ENCODE measurements at regions not wholly inside any gene's neighbourhood (a gene's known extent, or its start where the extent isn't known, plus 50 kb on each side); places are given as distances from the start of the nearest gene placed in this dataset.
"Not testable (repeated sequence)": the region's sequence is repeated elsewhere in the genome, so short reads cannot be mapped to it uniquely, and the experiment has no call there.

- in situ Hi-C loops (cut with HindIII; ENCODE audit: low pct_unique_long_range_greater_than_20kb, low sequenced_read_pairs), result no loop called here
- peak in 1 of 2 experiments; percentile 4 for DNase-seq (ENCODE audit: low read depth in 1 of 2, low spot score in 1 of 2)
- TF ChIP-seq JUND (IDR thresholded peaks at IDR 0.05; ENCODE audit: low read depth), result no peak
These were observed 1052.6 kb downstream of the REEP3 start for GRCh38 chr10:64573623-64574325.

- in situ Hi-C loops (cut with HindIII; ENCODE audit: low pct_unique_long_range_greater_than_20kb, low sequenced_read_pairs), result no loop called here
- no peak for TF ChIP-seq JUND (IDR thresholded peaks at IDR 0.05; ENCODE audit: low read depth)
- peak in 1 of 2 experiments; percentile 50 for DNase-seq (ENCODE audit: low read depth in 1 of 2, low spot score in 1 of 2)
These were observed 1053.2 kb downstream of the REEP3 start for GRCh38 chr10:64574371-64574770.

DNA sequence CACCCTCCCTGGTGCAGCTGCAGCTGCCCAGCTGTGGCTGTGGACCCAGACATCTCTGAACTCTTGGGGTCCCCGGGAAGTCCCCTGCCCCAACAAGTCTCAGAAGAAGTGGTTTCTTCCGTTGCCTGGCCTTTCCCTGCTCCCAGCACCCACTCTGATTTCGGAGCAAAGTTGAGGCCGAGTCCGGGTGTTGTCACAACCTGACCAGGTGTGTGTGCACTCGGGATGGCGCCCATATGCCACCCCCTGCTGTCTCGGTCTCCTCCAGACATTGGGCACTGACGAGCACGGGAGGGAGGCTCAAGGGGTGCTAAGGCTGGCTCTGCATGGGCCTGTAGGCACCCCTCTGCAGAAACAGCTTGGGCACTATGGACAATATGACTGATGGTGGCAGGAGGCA lies 1055.3 kb downstream of the REEP3 start:
- TF ChIP-seq JUND (IDR thresholded peaks at IDR 0.05; ENCODE audit: low read depth), result no peak
- DNase-seq (ENCODE audit: low read depth in 1 of 2, low spot score in 1 of 2), result no peak
- in situ Hi-C loops (cut with HindIII; ENCODE audit: low pct_unique_long_range_greater_than_20kb, low sequenced_read_pairs), result no loop called here

- DNase-seq (ENCODE audit: low read depth in 1 of 2, low spot score in 1 of 2); in situ Hi-C loops (cut with HindIII; ENCODE audit: low pct_unique_long_range_greater_than_20kb, low sequenced_read_pairs): not testable (repeated sequence)
These were observed 1057.6 kb downstream of the REEP3 start for GRCh38 chr10:64578757-64579156.

- TF ChIP-seq JUND (IDR thresholded peaks at IDR 0.05; ENCODE audit: low read depth), result no peak
- DNase-seq (ENCODE audit: low read depth in 1 of 2, low spot score in 1 of 2), result peak in 1 of 2 experiments; percentile 45
- in situ Hi-C loops (cut with HindIII; ENCODE audit: low pct_unique_long_range_greater_than_20kb, low sequenced_read_pairs), result no loop called here
These were observed 1065.8 kb downstream of the REEP3 start for GRCh38 chr10:64586934-64587503.

DNA sequence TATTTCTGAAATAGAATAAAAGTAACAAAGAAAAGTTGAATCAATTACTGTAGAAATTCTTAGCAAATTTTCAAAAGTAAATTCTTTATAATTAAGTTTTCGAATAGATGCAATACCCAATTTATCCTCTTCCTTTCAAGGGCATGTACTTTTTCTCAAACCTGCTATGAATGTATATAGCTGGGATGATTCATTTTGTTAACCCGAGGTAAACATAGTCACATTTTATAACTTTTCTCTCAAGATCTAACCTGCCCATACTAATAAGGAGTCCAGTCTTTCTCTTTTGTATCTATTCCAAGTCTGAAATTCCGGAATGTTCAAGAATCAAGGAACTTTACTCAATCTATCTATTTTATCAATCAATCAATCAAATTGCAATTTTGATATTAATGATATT lies 1072.9 kb downstream of the REEP3 start:
- DNase-seq (ENCODE audit: low read depth in 1 of 2, low spot score in 1 of 2), result no peak
- no peak for TF ChIP-seq JUND (IDR thresholded peaks at IDR 0.05; ENCODE audit: low read depth)

GRCh38 chr10:64598600-64598999 lies 1077.4 kb downstream of the REEP3 start:
- in situ Hi-C loops (cut with HindIII; ENCODE audit: low pct_unique_long_range_greater_than_20kb, low sequenced_read_pairs), result no loop called here
- no peak for TF ChIP-seq JUND (IDR thresholded peaks at IDR 0.05; ENCODE audit: low read depth)
- DNase-seq (ENCODE audit: low read depth in 1 of 2, low spot score in 1 of 2), result no peak

More for the DNA sequence above, 1072.9 kb downstream of the REEP3 start:
- in situ Hi-C loops (cut with HindIII; ENCODE audit: low pct_unique_long_range_greater_than_20kb, low sequenced_read_pairs), result no loop called here

GRCh38 chr10:64601298-64601697 lies 1080.1 kb downstream of the REEP3 start:
- DNase-seq (ENCODE audit: low read depth in 1 of 2, low spot score in 1 of 2), result no peak
- no peak for TF ChIP-seq JUND (IDR thresholded peaks at IDR 0.05; ENCODE audit: low read depth)
- in situ Hi-C loops (cut with HindIII; ENCODE audit: low pct_unique_long_range_greater_than_20kb, low sequenced_read_pairs), result no loop called here

GRCh38 chr10:64617085-64617484 lies 1095.9 kb downstream of the REEP3 start:
- DNase-seq (ENCODE audit: low read depth in 1 of 2, low spot score in 1 of 2), result no peak
- no peak for TF ChIP-seq JUND (IDR thresholded peaks at IDR 0.05; ENCODE audit: low read depth)
- in situ Hi-C loops (cut with HindIII; ENCODE audit: low pct_unique_long_range_greater_than_20kb, low sequenced_read_pairs), result no loop called here

- TF ChIP-seq JUND (IDR thresholded peaks at IDR 0.05; ENCODE audit: low read depth), result no peak
- DNase-seq (ENCODE audit: low read depth in 1 of 2, low spot score in 1 of 2), result no peak
- in situ Hi-C loops (cut with HindIII; ENCODE audit: low pct_unique_long_range_greater_than_20kb, low sequenced_read_pairs), result no loop called here
These were observed 1097.9 kb downstream of the REEP3 start for GRCh38 chr10:64619102-64619501.

GRCh38 chr10:64626924-64627323 lies 1105.7 kb downstream of the REEP3 start:
- in situ Hi-C loops (cut with HindIII; ENCODE audit: low pct_unique_long_range_greater_than_20kb, low sequenced_read_pairs), result no loop called here
- no peak for TF ChIP-seq JUND (IDR thresholded peaks at IDR 0.05; ENCODE audit: low read depth)

GRCh38 chr10:64630534-64630933 lies 1109.3 kb downstream of the REEP3 start:
- DNase-seq (ENCODE audit: low read depth in 1 of 2, low spot score in 1 of 2), result no peak
- TF ChIP-seq JUND (IDR thresholded peaks at IDR 0.05; ENCODE audit: low read depth), result no peak
- in situ Hi-C loops (cut with HindIII; ENCODE audit: low pct_unique_long_range_greater_than_20kb, low sequenced_read_pairs), result no loop called here

More at GRCh38 chr10:64626924-64627323, 1105.7 kb downstream of the REEP3 start:
- DNase-seq (ENCODE audit: low read depth in 1 of 2, low spot score in 1 of 2), result peak in 1 of 2 experiments; percentile 31

GRCh38 chr10:64635906-64636305 lies 1114.7 kb downstream of the REEP3 start:
- in situ Hi-C loops (cut with HindIII; ENCODE audit: low pct_unique_long_range_greater_than_20kb, low sequenced_read_pairs), result no loop called here
- no peak for TF ChIP-seq JUND (IDR thresholded peaks at IDR 0.05; ENCODE audit: low read depth)
- DNase-seq (ENCODE audit: low read depth in 1 of 2, low spot score in 1 of 2), result no peak
